ENCODE measurements at regions not wholly inside any gene's neighbourhood (a gene's known extent, or its start where the extent isn't known, plus 50 kb on each side); places are given as distances from the start of the nearest gene placed in this dataset.

GRCh38 chr12:46945591-46945990 lies 119.8 kb upstream of the SLC38A4 start:
- no TSS peak for BruUV-seq (replicated peaks)
- Histone ChIP-seq H3K9me3 (no peaks in the 10 kb centered on the region), H3K27me3 (replicated peaks; ENCODE audit: control insufficient read depth, insufficient read depth, low read length) (no peaks in the 10 kb centered on the region), H3K36me3 (ENCODE audit: control insufficient read depth, insufficient read depth, low read length) (no peaks in the 10 kb centered on the region), H3K4me1 (peaks cover 15% of the 10 kb centered on the region), H3K4me3 (ENCODE audit: low read depth, low read length) (no peak overlapping the region)
- POLR2A ChIA-PET = interaction anchor here (0.6 kb wide), 1 partner anchor 39 kb away, joined by 4 read pairs; no protein-coding TSS in a partner anchor
- CTCF ChIA-PET = interaction anchor here (0.7 kb wide), 1 partner anchor 38 kb away, joined by 3 read pairs; no protein-coding TSS in a partner anchor
- Mint-ChIP-seq H3K27me3 (ENCODE audit: insufficient read depth, unreplicated experiment) (no peaks in the 10 kb centered on the region), H3K27ac (ENCODE audit: unreplicated experiment) (no peak overlapping the region), H3K4me1 (ENCODE audit: low read depth, unreplicated experiment) (peaks cover 7% of the 10 kb centered on the region), H3K9me3 (ENCODE audit: unreplicated experiment) (no peaks in the 10 kb centered on the region), H3K36me3 (ENCODE audit: insufficient read depth, unreplicated experiment) (no peaks in the 10 kb centered on the region), H3K4me3 (ENCODE audit: unreplicated experiment) (no peak overlapping the region)
- intact Hi-C loops (cut with micrococcal nuclease; ENCODE audit: unreplicated experiment) = no loop called here
- TF ChIP-seq CTCF (IDR thresholded peaks at IDR 0.05; ENCODE audit: insufficient read depth in 1 of 2, low read depth in 1 of 2, low read length in 1 of 2, severe bottlenecking in 1 of 2, unreplicated experiment in 1 of 2) = no peak
- no peak for DNase-seq

GRCh38 chr12:46946137-46946536 lies 120.3 kb upstream of the SLC38A4 start:
- Histone ChIP-seq H3K36me3 (ENCODE audit: control insufficient read depth, insufficient read depth, low read length) (no peaks in the 10 kb centered on the region), H3K9me3 (no peaks in the 10 kb centered on the region), H3K27me3 (replicated peaks; ENCODE audit: control insufficient read depth, insufficient read depth, low read length) (no peaks in the 10 kb centered on the region), H3K4me3 (ENCODE audit: low read depth, low read length) (no peak overlapping the region), H3K4me1 (peaks cover 21% of the 10 kb centered on the region)
- POLR2A ChIA-PET = no interaction called here
- Mint-ChIP-seq H3K27ac (ENCODE audit: unreplicated experiment) (no peak overlapping the region), H3K4me3 (ENCODE audit: unreplicated experiment) (no peak overlapping the region), H3K9me3 (ENCODE audit: unreplicated experiment) (no peaks in the 10 kb centered on the region), H3K4me1 (ENCODE audit: low read depth, unreplicated experiment) (peaks cover 7% of the 10 kb centered on the region), H3K36me3 (ENCODE audit: insufficient read depth, unreplicated experiment) (no peaks in the 10 kb centered on the region), H3K27me3 (ENCODE audit: insufficient read depth, unreplicated experiment) (no peaks in the 10 kb centered on the region)
- CTCF ChIA-PET = no interaction called here
- DNase-seq = no peak
- no peak for TF ChIP-seq CTCF (IDR thresholded peaks at IDR 0.05; ENCODE audit: insufficient read depth in 1 of 2, low read depth in 1 of 2, low read length in 1 of 2, severe bottlenecking in 1 of 2, unreplicated experiment in 1 of 2)
- BruUV-seq (replicated peaks) = no TSS peak
- intact Hi-C loops (cut with micrococcal nuclease; ENCODE audit: unreplicated experiment) = no loop called here

GRCh38 chr12:46948936-46949545 lies 123.2 kb upstream of the SLC38A4 start:
- Histone ChIP-seq H3K9me3 (no peaks in the 10 kb centered on the region), H3K4me3 (ENCODE audit: low read depth, low read length) (no peak overlapping the region), H3K27me3 (replicated peaks; ENCODE audit: control insufficient read depth, insufficient read depth, low read length) (no peaks in the 10 kb centered on the region), H3K4me1 (peaks cover 23% of the 10 kb centered on the region), H3K36me3 (ENCODE audit: control insufficient read depth, insufficient read depth, low read length) (no peaks in the 10 kb centered on the region)
- ChIA-PET CTCF (no interaction called here), POLR2A (no interaction called here)
- no TSS peak for BruUV-seq (replicated peaks)
- Mint-ChIP-seq H3K9me3 (ENCODE audit: unreplicated experiment) (no peaks in the 10 kb centered on the region), H3K4me3 (ENCODE audit: unreplicated experiment) (no peak overlapping the region), H3K27me3 (ENCODE audit: insufficient read depth, unreplicated experiment) (no peaks in the 10 kb centered on the region), H3K4me1 (ENCODE audit: low read depth, unreplicated experiment) (no peaks in the 10 kb centered on the region), H3K36me3 (ENCODE audit: insufficient read depth, unreplicated experiment) (no peaks in the 10 kb centered on the region), H3K27ac (ENCODE audit: unreplicated experiment) (no peak overlapping the region)
- intact Hi-C loops (cut with micrococcal nuclease; ENCODE audit: unreplicated experiment) = no loop called here
- TF ChIP-seq CTCF (IDR thresholded peaks at IDR 0.05; ENCODE audit: insufficient read depth in 1 of 2, low read depth in 1 of 2, low read length in 1 of 2, severe bottlenecking in 1 of 2, unreplicated experiment in 1 of 2) = no peak
- DNase-seq = no peak

Measured in Caco-2 (cell line).